KOPT-K1 (cell line): ENCODE measurements at regions not wholly inside any gene's neighbourhood (a gene's known extent, or its start where the extent isn't known, plus 50 kb on each side); places are given as distances from the start of the nearest gene placed in this dataset.

Experiments used
- H3K27ac ChIP-seq: fragments of 200-600 bp; sonication (generic); 2 replicates; pipeline ENCODE4 v1.5.1; 2016; ENCODE audit warnings: antibody characterized with exemption, mild to moderate bottlenecking, low read depth, low read length; ENCODE audit not compliant: poor library complexity, severe bottlenecking
- H3K36me3 ChIP-seq: fragments of 200-600 bp; sonication (generic); 2 replicates; pipeline ENCODE4 v1.5.1; 2017; ENCODE audit warnings: antibody characterized with exemption, mild to moderate bottlenecking, low read length, moderate library complexity; ENCODE audit not compliant: insufficient read depth
- H3K9me3 ChIP-seq: fragments of 200-600 bp; sonication (generic); 2 replicates; pipeline ENCODE4 v1.5.1; 2017; ENCODE audit warnings: antibody characterized with exemption, low read length, mild to moderate bottlenecking; ENCODE audit not compliant: insufficient read depth, poor library complexity, severe bottlenecking

GRCh38 chr12:92029902-92030586 lies 115.6 kb downstream of the BTG1 start:
- Histone ChIP-seq H3K27ac (peak overlapping the region; percentile 90), H3K9me3 (no peaks in the 10 kb centered on the region), H3K36me3 (no peaks in the 10 kb centered on the region)

- Histone ChIP-seq H3K27ac (peak overlapping the region; percentile 90), H3K36me3 (no peaks in the 10 kb centered on the region), H3K9me3 (no peaks in the 10 kb centered on the region)
Observed at GRCh38 chr12:92029136-92029535, 116.5 kb downstream of the BTG1 start.

GRCh38 chr12:92028441-92028709 lies 117.3 kb downstream of the BTG1 start:
- Histone ChIP-seq H3K9me3 (no peaks in the 10 kb centered on the region), H3K27ac (peak overlapping the region; percentile 90), H3K36me3 (no peaks in the 10 kb centered on the region)

- H3K27ac ChIP-seq: peak overlapping the region; percentile 90
- H3K9me3 ChIP-seq: no peaks in the 10 kb centered on the region
- no peaks in the 10 kb centered on the region for H3K36me3 ChIP-seq
Observed at GRCh38 chr12:92027701-92028440, 117.8 kb downstream of the BTG1 start.

GRCh38 chr12:92027243-92027642 lies 118.4 kb downstream of the BTG1 start:
- Histone ChIP-seq H3K9me3 (no peaks in the 10 kb centered on the region), H3K36me3 (no peaks in the 10 kb centered on the region), H3K27ac (no peak overlapping the region)

GRCh38 chr12:92025462-92026207 lies 120.0 kb downstream of the BTG1 start:
- Histone ChIP-seq H3K9me3 (no peaks in the 10 kb centered on the region), H3K27ac (no peak overlapping the region), H3K36me3 (no peaks in the 10 kb centered on the region)

GRCh38 chr12:92022093-92022492 lies 123.6 kb downstream of the BTG1 start:
- H3K36me3 ChIP-seq: no peaks in the 10 kb centered on the region
- H3K27ac ChIP-seq: no peak overlapping the region
- H3K9me3 ChIP-seq: peaks cover 13% of the 10 kb centered on the region

- Histone ChIP-seq H3K27ac (no peak overlapping the region), H3K9me3 (peaks cover 13% of the 10 kb centered on the region), H3K36me3 (no peaks in the 10 kb centered on the region)
Observed at GRCh38 chr12:92021666-92022035, 124.0 kb downstream of the BTG1 start.

GRCh38 chr12:92020983-92021665 lies 124.5 kb downstream of the BTG1 start:
- Histone ChIP-seq H3K27ac (no peak overlapping the region), H3K9me3 (peaks cover 13% of the 10 kb centered on the region), H3K36me3 (no peaks in the 10 kb centered on the region)

GRCh38 chr12:92019491-92020277 lies 126.0 kb downstream of the BTG1 start:
- Histone ChIP-seq H3K27ac (no peak overlapping the region), H3K9me3 (peaks cover 13% of the 10 kb centered on the region), H3K36me3 (no peaks in the 10 kb centered on the region)

GRCh38 chr12:92012691-92013090 lies 133.0 kb downstream of the BTG1 start:
- Histone ChIP-seq H3K9me3 (peaks cover 2% of the 10 kb centered on the region), H3K27ac (no peak overlapping the region), H3K36me3 (no peaks in the 10 kb centered on the region)

GRCh38 chr12:92010853-92011701 lies 134.6 kb downstream of the BTG1 start:
- Histone ChIP-seq H3K27ac (peak overlapping the region; percentile 18), H3K9me3 (no peaks in the 10 kb centered on the region), H3K36me3 (no peaks in the 10 kb centered on the region)

- no peak overlapping the region for H3K27ac ChIP-seq
- H3K9me3 ChIP-seq: no peaks in the 10 kb centered on the region
- H3K36me3 ChIP-seq: no peaks in the 10 kb centered on the region
Observed at GRCh38 chr12:92010368-92010767, 135.3 kb downstream of the BTG1 start.

- no peaks in the 10 kb centered on the region for H3K9me3 ChIP-seq
- H3K27ac ChIP-seq: no peak overlapping the region
- H3K36me3 ChIP-seq: no peaks in the 10 kb centered on the region
Observed at GRCh38 chr12:92008345-92008744, 137.3 kb downstream of the BTG1 start.
